ENCODE measurements at regions not wholly inside any gene's neighbourhood (a gene's known extent, or its start where the extent isn't known, plus 50 kb on each side); places are given as distances from the start of the nearest gene placed in this dataset.

DNA sequence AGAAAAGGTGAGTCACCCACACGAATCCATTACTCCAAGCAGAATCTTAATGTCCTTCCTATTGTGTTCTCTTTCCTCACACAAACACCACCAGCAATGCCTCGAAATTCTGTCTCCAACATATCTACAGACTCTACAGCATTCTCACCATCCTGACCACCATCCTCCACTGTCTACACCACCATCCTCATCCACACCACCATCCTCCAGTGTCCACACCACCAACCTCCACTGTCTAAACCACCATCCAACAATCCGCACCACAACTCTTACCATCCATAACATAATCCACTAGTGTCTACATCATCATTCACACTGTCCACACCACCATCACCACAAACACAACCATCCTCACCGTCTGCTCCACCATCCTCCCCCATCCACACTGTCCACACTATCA, 121.6 kb upstream of the ALKAL2 start:
- TF ChIP-seq JUN (IDR thresholded peaks at IDR 0.05; ENCODE audit: borderline replicate concordance, insufficient read depth, insufficient read length, low read depth) (no peak), EZH2 (IDR thresholded peaks at IDR 0.05; ENCODE audit: borderline replicate concordance, low read depth, low read length, severe bottlenecking) (no peak), POLR2A (IDR thresholded peaks at IDR 0.05; ENCODE audit: low read depth, low read length) (no peak), POLR2AphosphoS5 (IDR thresholded peaks at IDR 0.05; ENCODE audit: insufficient read depth, low read depth, low read length) (no peak), FOS (IDR thresholded peaks at IDR 0.05; ENCODE audit: borderline replicate concordance, insufficient read depth, low read length) (no peak), MYC (IDR thresholded peaks at IDR 0.05; ENCODE audit: low read depth, low read length) (no peak), GATA2 (IDR thresholded peaks at IDR 0.05; ENCODE audit: insufficient read depth, insufficient read length, low read depth, low read length) (no peak)
- TF ChIP-seq, protein P1, sequence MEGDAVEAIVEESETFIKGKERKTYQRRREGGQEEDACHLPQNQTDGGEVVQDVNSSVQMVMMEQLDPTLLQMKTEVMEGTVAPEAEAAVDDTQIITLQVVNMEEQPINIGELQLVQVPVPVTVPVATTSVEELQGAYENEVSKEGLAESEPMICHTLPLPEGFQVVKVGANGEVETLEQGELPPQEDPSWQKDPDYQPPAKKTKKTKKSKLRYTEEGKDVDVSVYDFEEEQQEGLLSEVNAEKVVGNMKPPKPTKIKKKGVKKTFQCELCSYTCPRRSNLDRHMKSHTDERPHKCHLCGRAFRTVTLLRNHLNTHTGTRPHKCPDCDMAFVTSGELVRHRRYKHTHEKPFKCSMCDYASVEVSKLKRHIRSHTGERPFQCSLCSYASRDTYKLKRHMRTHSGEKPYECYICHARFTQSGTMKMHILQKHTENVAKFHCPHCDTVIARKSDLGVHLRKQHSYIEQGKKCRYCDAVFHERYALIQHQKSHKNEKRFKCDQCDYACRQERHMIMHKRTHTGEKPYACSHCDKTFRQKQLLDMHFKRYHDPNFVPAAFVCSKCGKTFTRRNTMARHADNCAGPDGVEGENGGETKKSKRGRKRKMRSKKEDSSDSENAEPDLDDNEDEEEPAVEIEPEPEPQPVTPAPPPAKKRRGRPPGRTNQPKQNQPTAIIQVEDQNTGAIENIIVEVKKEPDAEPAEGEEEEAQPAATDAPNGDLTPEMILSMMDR (IDR thresholded peaks at IDR 0.05; ENCODE audit: extremely low read depth in 1 of 2, insufficient read depth in 1 of 2, low read depth in 1 of 2, low read length in 2 of 2) = no peak
- TF ChIP-seq, protein P2, sequence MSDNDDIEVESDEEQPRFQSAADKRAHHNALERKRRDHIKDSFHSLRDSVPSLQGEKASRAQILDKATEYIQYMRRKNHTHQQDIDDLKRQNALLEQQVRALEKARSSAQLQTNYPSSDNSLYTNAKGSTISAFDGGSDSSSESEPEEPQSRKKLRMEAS (IDR thresholded peaks at IDR 0.05; ENCODE audit: insufficient read depth, insufficient read length) = no peak

All from endothelial cell of umbilical vein (primary cell).